GM23338 (cell line): ENCODE measurements at regions not wholly inside any gene's neighbourhood (a gene's known extent, or its start where the extent isn't known, plus 50 kb on each side); places are given as distances from the start of the nearest gene placed in this dataset.
A peak's percentile ranks its signal among the peaks of the same experiment; 100 is the strongest.

ENCODE experiments used
- ATAC-seq: fragments of 200-7000 bp; cut with Tn5 transposase; 3 replicates; pipeline ENCODE4 v1.9.1; 2020
- DNase-seq: peaks from one replicate; pipeline ENCODE4 v3.0.0-alpha.2; 2015; ENCODE audit warnings: low spot score
- H2AFZ ChIP-seq: fragments of 200-600 bp; sonication (generic); 2 replicates; pipeline ENCODE4 v1.8.0; 2016; ENCODE audit warnings: antibody characterized with exemption, mild to moderate bottlenecking, moderate library complexity
- H3F3A ChIP-seq: fragments of 200-600 bp; sonication (generic); replicated peaks from 2 replicates; pipeline ENCODE4 v1.8.0; 2017; ENCODE audit warnings: antibody characterized with exemption, mixed run types, low read depth
- H3K27ac ChIP-seq: fragments of 200-600 bp; sonication (generic); 2 replicates; pipeline ENCODE4 v1.6.1; 2016; ENCODE audit warnings: low read depth
- H3K27me3 ChIP-seq: fragments of 200-600 bp; sonication (generic); 2 replicates; pipeline ENCODE4 v1.8.0; 2016; ENCODE audit warnings: mild to moderate bottlenecking, mixed run types, moderate library complexity; ENCODE audit not compliant: insufficient read depth
- H3K36me3 ChIP-seq: fragments of 200-600 bp; sonication (generic); 2 replicates; pipeline ENCODE4 v1.8.0; 2016; ENCODE audit warnings: mild to moderate bottlenecking; ENCODE audit not compliant: insufficient read depth
- H3K4me1 ChIP-seq: fragments of 200-600 bp; sonication (generic); 2 replicates; pipeline ENCODE4 v1.8.0; 2016; ENCODE audit warnings: mild to moderate bottlenecking, moderate library complexity; ENCODE audit not compliant: insufficient read depth
- H3K4me2 ChIP-seq: fragments of 200-600 bp; sonication (generic); 2 replicates; pipeline ENCODE4 v1.7.1; 2017; ENCODE audit warnings: mixed run types
- H3K4me3 ChIP-seq: fragments of 200-600 bp; sonication (generic); 2 replicates; pipeline ENCODE4 v1.6.1; 2016; ENCODE audit warnings: mixed run types
- H3K79me2 ChIP-seq: fragments of 200-600 bp; sonication (generic); replicated peaks from 2 replicates; pipeline ENCODE4 v1.8.0; 2017; ENCODE audit warnings: mild to moderate bottlenecking; ENCODE audit not compliant: insufficient read depth
- H3K9me2 ChIP-seq: fragments of 200-600 bp; sonication (generic); 2 replicates; pipeline ENCODE4 v1.8.0; 2017; ENCODE audit not compliant: insufficient read depth
- H4K20me1 ChIP-seq: fragments of 200-600 bp; sonication (generic); replicated peaks from 2 replicates; pipeline ENCODE4 v1.8.0; 2017; ENCODE audit warnings: mild to moderate bottlenecking; ENCODE audit not compliant: insufficient read depth
- H3K27ac Mint-ChIP-seq: 2 replicates; pipeline ENCODE4 v1.8.0; 2020; ENCODE audit warnings: inconsistent platforms, mild to moderate bottlenecking, moderate library complexity, mixed read lengths
- H3K27me3 Mint-ChIP-seq: 3 replicates; pipeline ENCODE4 v1.8.0; 2022; ENCODE audit warnings: low read depth, mild to moderate bottlenecking, moderate library complexity, mixed read lengths, inconsistent platforms; ENCODE audit not compliant: insufficient read depth, poor library complexity
- H3K36me3 Mint-ChIP-seq: 3 replicates; pipeline ENCODE4 v1.8.0; 2021; ENCODE audit warnings: low read depth, mild to moderate bottlenecking, inconsistent platforms, moderate library complexity, mixed read lengths
- H3K4me1 Mint-ChIP-seq: 3 replicates; pipeline ENCODE4 v1.8.0; 2020; ENCODE audit warnings: mild to moderate bottlenecking, inconsistent platforms, mixed read lengths
- H3K4me3 Mint-ChIP-seq: 3 replicates; pipeline ENCODE4 v1.8.0; 2021; ENCODE audit warnings: moderate library complexity, mild to moderate bottlenecking, inconsistent platforms, mixed read lengths
- H3K9me3 Mint-ChIP-seq: 3 replicates; pipeline ENCODE4 v1.8.0; 2020; ENCODE audit warnings: moderate library complexity, mild to moderate bottlenecking, inconsistent platforms, mixed read lengths
- CREB1 ChIP-seq: fragments of 250-450 bp; sonication (Bioruptor Pico); IDR thresholded peaks from 2 replicates; pipeline ENCODE4 v1.5.0; 2020; ENCODE audit warnings: low read depth, mild to moderate bottlenecking, moderate library complexity
- EZH2 ChIP-seq: fragments of 200-600 bp; sonication (generic); IDR thresholded peaks from one replicate; pipeline ENCODE4 v1.8.0; 2017; ENCODE audit warnings: antibody characterized with exemption, mild to moderate bottlenecking, low read depth; ENCODE audit not compliant: unreplicated experiment
- EZH2phosphoT487 ChIP-seq: fragments of 200-600 bp; sonication (generic); IDR thresholded peaks from one replicate; pipeline ENCODE4 v1.8.1; 2018; ENCODE audit warnings: antibody characterized with exemption; ENCODE audit not compliant: unreplicated experiment
- JUNB ChIP-seq: IDR thresholded peaks from one replicate; pipeline ENCODE4 v1.6.1; 2016; ENCODE audit warnings: antibody characterized with exemption; ENCODE audit not compliant: unreplicated experiment
- NANOG ChIP-seq: IDR thresholded peaks from 2 replicates; pipeline ENCODE4 v1.6.1; 2016; ENCODE audit warnings: antibody characterized with exemption, borderline replicate concordance
- POLR2AphosphoS5 ChIP-seq: IDR thresholded peaks from 2 replicates; pipeline ENCODE4 v1.6.1; 2016; ENCODE audit warnings: antibody characterized with exemption, low read depth
- STAT1 ChIP-seq: IDR thresholded peaks from one replicate; pipeline ENCODE4 v1.6.1; 2016; ENCODE audit warnings: antibody characterized with exemption; ENCODE audit not compliant: unreplicated experiment
- ZNF114 ChIP-seq: fragments of 250-450 bp; sonication (Bioruptor Pico); IDR thresholded peaks from 2 replicates; pipeline ENCODE4 v1.5.0; 2020; ENCODE audit warnings: mild to moderate bottlenecking, moderate library complexity
- ZNF331 ChIP-seq: fragments of 250-450 bp; sonication (Bioruptor Pico); IDR thresholded peaks from 2 replicates; pipeline ENCODE4 v1.5.0; 2020; ENCODE audit warnings: low read depth, mild to moderate bottlenecking, moderate library complexity
- TF ChIP-seq, protein P1 (sequence below): IDR thresholded peaks from 2 replicates; pipeline ENCODE4 v1.6.1; 2016; ENCODE audit warnings: antibody characterized with exemption
- TF ChIP-seq, protein P2 (sequence below), 2 experiments: fragments of 200-600 bp in 1 of 2; sonication (generic) in 1 of 2; conservative IDR thresholded peaks; 2 replicates each; pipeline versions ENCODE4 v1.5.1 to v1.6.1; 2016 to 2017; ENCODE audit warnings: antibody characterized with exemption in 2 of 2, low read depth in 2 of 2, mild to moderate bottlenecking in 2 of 2, moderate library complexity in 1 of 2
- TF ChIP-seq, protein P3 (sequence below): fragments of 250-450 bp; sonication (Bioruptor Pico); IDR thresholded peaks from 2 replicates; pipeline ENCODE4 v1.5.0; 2020; ENCODE audit warnings: mild to moderate bottlenecking, moderate library complexity
- TF ChIP-seq, protein P4 (sequence below): IDR thresholded peaks from one replicate; pipeline ENCODE4 v1.6.1; 2018; ENCODE audit warnings: antibody characterized with exemption; ENCODE audit not compliant: unreplicated experiment

DNA sequence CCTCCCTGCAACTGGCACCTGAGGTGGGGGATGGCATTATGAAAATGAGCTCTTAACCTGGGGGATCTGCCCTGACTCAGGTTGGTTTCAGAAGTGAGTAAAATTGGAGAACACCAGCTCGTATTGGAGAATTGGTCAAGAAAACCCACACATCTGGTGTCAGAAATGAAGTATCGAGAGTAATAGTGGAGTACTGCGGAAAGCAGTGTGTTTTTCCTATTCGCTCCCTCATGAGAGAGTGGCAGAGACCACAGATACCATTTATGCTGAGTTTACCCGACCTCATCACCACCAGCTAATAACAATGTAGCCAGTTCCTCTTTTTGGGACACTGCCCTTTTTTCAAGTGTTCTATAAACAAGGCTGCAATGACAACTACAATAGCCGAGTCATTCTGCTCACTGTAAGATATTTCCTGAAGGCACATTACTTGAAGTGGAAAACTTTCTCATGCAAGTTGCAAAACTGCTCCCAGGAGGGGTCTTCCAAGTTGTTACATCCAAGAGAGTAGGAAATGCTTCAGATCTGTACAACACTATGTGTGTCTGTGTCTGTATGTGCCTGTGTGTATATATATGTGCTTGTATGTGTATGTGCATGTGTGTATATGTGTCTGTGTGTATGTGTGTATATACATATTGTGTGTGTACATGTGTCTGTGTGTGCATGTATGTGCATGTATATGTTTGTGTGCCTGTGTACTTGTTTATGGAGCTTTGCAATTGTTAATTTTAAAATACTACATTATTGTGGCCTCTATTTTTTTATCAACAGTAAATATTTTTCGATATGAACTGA is 106.0 kb upstream of the CST7 start:
- H3K79me2 ChIP-seq, result no peaks in the 10 kb centered on the region
- H3K27me3 ChIP-seq, result no peaks in the 10 kb centered on the region
- Mint-ChIP-seq H3K36me3 (no peaks in the 10 kb centered on the region), H3K9me3 (peaks cover 11% of the 10 kb centered on the region; the same call in 2 of the 3 replicates), H3K4me3 (no peak overlapping the region), H3K27me3 (peaks cover 2% of the 10 kb centered on the region), H3K27ac (peak overlapping the region; percentile 47), H3K4me1 (peaks cover 7% of the 10 kb centered on the region; the same call in 1 of the 3 replicates)
- H3K4me3 ChIP-seq, result no peak overlapping the region
- TF ChIP-seq, protein P1, sequence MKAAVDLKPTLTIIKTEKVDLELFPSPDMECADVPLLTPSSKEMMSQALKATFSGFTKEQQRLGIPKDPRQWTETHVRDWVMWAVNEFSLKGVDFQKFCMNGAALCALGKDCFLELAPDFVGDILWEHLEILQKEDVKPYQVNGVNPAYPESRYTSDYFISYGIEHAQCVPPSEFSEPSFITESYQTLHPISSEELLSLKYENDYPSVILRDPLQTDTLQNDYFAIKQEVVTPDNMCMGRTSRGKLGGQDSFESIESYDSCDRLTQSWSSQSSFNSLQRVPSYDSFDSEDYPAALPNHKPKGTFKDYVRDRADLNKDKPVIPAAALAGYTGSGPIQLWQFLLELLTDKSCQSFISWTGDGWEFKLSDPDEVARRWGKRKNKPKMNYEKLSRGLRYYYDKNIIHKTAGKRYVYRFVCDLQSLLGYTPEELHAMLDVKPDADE, result no peak
- TF ChIP-seq NANOG, result no peak
- TF ChIP-seq CREB1, result no peak
- TF ChIP-seq, protein P2, sequence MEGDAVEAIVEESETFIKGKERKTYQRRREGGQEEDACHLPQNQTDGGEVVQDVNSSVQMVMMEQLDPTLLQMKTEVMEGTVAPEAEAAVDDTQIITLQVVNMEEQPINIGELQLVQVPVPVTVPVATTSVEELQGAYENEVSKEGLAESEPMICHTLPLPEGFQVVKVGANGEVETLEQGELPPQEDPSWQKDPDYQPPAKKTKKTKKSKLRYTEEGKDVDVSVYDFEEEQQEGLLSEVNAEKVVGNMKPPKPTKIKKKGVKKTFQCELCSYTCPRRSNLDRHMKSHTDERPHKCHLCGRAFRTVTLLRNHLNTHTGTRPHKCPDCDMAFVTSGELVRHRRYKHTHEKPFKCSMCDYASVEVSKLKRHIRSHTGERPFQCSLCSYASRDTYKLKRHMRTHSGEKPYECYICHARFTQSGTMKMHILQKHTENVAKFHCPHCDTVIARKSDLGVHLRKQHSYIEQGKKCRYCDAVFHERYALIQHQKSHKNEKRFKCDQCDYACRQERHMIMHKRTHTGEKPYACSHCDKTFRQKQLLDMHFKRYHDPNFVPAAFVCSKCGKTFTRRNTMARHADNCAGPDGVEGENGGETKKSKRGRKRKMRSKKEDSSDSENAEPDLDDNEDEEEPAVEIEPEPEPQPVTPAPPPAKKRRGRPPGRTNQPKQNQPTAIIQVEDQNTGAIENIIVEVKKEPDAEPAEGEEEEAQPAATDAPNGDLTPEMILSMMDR (conservative IDR thresholded peaks at IDR 0.05; ENCODE audit: low read depth in 2 of 2), result no peak
- TF ChIP-seq, protein P3, sequence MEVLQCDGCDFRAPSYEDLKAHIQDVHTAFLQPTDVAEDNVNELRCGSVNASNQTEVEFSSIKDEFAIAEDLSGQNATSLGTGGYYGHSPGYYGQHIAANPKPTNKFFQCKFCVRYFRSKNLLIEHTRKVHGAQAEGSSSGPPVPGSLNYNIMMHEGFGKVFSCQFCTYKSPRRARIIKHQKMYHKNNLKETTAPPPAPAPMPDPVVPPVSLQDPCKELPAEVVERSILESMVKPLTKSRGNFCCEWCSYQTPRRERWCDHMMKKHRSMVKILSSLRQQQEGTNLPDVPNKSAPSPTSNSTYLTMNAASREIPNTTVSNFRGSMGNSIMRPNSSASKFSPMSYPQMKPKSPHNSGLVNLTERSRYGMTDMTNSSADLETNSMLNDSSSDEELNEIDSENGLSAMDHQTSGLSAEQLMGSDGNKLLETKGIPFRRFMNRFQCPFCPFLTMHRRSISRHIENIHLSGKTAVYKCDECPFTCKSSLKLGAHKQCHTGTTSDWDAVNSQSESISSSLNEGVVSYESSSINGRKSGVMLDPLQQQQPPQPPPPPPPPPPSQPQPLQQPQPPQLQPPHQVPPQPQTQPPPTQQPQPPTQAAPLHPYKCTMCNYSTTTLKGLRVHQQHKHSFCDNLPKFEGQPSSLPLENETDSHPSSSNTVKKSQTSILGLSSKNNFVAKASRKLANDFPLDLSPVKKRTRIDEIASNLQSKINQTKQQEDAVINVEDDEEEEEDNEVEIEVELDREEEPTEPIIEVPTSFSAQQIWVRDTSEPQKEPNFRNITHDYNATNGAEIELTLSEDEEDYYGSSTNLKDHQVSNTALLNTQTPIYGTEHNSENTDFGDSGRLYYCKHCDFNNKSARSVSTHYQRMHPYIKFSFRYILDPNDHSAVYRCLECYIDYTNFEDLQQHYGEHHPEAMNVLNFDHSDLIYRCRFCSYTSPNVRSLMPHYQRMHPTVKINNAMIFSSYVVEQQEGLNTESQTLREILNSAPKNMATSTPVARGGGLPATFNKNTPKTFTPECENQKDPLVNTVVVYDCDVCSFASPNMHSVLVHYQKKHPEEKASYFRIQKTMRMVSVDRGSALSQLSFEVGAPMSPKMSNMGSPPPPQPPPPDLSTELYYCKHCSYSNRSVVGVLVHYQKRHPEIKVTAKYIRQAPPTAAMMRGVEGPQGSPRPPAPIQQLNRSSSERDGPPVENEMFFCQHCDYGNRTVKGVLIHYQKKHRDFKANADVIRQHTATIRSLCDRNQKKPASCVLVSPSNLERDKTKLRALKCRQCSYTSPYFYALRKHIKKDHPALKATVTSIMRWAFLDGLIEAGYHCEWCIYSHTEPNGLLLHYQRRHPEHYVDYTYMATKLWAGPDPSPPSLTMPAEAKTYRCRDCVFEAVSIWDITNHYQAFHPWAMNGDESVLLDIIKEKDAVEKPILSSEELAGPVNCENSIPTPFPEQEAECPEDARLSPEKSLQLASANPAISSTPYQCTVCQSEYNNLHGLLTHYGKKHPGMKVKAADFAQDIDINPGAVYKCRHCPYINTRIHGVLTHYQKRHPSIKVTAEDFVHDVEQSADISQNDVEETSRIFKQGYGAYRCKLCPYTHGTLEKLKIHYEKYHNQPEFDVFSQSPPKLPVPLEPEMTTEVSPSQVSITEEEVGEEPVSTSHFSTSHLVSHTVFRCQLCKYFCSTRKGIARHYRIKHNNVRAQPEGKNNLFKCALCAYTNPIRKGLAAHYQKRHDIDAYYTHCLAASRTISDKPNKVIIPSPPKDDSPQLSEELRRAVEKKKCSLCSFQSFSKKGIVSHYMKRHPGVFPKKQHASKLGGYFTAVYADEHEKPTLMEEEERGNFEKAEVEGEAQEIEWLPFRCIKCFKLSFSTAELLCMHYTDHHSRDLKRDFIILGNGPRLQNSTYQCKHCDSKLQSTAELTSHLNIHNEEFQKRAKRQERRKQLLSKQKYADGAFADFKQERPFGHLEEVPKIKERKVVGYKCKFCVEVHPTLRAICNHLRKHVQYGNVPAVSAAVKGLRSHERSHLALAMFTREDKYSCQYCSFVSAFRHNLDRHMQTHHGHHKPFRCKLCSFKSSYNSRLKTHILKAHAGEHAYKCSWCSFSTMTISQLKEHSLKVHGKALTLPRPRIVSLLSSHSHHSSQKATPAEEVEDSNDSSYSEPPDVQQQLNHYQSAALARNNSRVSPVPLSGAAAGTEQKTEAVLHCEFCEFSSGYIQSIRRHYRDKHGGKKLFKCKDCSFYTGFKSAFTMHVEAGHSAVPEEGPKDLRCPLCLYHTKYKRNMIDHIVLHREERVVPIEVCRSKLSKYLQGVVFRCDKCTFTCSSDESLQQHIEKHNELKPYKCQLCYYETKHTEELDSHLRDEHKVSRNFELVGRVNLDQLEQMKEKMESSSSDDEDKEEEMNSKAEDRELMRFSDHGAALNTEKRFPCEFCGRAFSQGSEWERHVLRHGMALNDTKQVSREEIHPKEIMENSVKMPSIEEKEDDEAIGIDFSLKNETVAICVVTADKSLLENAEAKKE (CRISPR knock-in tag), result no peak
- no peak for TF ChIP-seq EZH2phosphoT487
- no peak for TF ChIP-seq ZNF331 (CRISPR knock-in tag)
- no peak for TF ChIP-seq JUNB
- no peak for TF ChIP-seq EZH2
- TF ChIP-seq ZNF114 (CRISPR knock-in tag), result no peak
- TF ChIP-seq STAT1, result no peak
- TF ChIP-seq, protein P4, sequence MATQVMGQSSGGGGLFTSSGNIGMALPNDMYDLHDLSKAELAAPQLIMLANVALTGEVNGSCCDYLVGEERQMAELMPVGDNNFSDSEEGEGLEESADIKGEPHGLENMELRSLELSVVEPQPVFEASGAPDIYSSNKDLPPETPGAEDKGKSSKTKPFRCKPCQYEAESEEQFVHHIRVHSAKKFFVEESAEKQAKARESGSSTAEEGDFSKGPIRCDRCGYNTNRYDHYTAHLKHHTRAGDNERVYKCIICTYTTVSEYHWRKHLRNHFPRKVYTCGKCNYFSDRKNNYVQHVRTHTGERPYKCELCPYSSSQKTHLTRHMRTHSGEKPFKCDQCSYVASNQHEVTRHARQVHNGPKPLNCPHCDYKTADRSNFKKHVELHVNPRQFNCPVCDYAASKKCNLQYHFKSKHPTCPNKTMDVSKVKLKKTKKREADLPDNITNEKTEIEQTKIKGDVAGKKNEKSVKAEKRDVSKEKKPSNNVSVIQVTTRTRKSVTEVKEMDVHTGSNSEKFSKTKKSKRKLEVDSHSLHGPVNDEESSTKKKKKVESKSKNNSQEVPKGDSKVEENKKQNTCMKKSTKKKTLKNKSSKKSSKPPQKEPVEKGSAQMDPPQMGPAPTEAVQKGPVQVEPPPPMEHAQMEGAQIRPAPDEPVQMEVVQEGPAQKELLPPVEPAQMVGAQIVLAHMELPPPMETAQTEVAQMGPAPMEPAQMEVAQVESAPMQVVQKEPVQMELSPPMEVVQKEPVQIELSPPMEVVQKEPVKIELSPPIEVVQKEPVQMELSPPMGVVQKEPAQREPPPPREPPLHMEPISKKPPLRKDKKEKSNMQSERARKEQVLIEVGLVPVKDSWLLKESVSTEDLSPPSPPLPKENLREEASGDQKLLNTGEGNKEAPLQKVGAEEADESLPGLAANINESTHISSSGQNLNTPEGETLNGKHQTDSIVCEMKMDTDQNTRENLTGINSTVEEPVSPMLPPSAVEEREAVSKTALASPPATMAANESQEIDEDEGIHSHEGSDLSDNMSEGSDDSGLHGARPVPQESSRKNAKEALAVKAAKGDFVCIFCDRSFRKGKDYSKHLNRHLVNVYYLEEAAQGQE, result no peak
- TF ChIP-seq POLR2AphosphoS5, result no peak
- H3K4me1 ChIP-seq, result no peaks in the 10 kb centered on the region
- no peak overlapping the region for H3K4me2 ChIP-seq
- H2AFZ ChIP-seq, result 0 out of 2 replicates have a peak overlapping the region, but pooled peaks have one; percentile 18
- no peaks in the 10 kb centered on the region for H3F3A ChIP-seq
- DNase-seq (no peak), ATAC-seq (no peak)
- no peak overlapping the region for H3K27ac ChIP-seq
- H3K9me2 ChIP-seq, result peaks cover 17% of the 10 kb centered on the region; the same call in 1 of the 2 replicates
- no peaks in the 10 kb centered on the region for H4K20me1 ChIP-seq
- H3K36me3 ChIP-seq, result no peaks in the 10 kb centered on the region
